PC-3 (cell line): ENCODE measurements at regions not wholly inside any gene's neighbourhood (a gene's known extent, or its start where the extent isn't known, plus 50 kb on each side); places are given as distances from the start of the nearest gene placed in this dataset.

Source experiments
- CTCF ChIP-seq: fragments of 300-600 bp; sonication (generic); conservative IDR thresholded peaks from 2 replicates; pipeline ENCODE4 v1.5.1; 2017; ENCODE audit warnings: antibody characterized with exemption, low read depth, mild to moderate bottlenecking, low read length
- EZH2phosphoT487 ChIP-seq: fragments of 300-600 bp; sonication (generic); IDR thresholded peaks from 2 replicates; pipeline ENCODE4 v1.6.1; 2018; ENCODE audit warnings: mild to moderate bottlenecking, antibody characterized with exemption, low read length, borderline replicate concordance

GRCh38 chr5:103834216-103834615 lies 271.6 kb upstream of the NUDT12 start:
- TF ChIP-seq CTCF = no peak
- TF ChIP-seq EZH2phosphoT487 = no peak
